ENCODE measurements at regions not wholly inside any gene's neighbourhood (a gene's known extent, or its start where the extent isn't known, plus 50 kb on each side); places are given as distances from the start of the nearest gene placed in this dataset.

DNA sequence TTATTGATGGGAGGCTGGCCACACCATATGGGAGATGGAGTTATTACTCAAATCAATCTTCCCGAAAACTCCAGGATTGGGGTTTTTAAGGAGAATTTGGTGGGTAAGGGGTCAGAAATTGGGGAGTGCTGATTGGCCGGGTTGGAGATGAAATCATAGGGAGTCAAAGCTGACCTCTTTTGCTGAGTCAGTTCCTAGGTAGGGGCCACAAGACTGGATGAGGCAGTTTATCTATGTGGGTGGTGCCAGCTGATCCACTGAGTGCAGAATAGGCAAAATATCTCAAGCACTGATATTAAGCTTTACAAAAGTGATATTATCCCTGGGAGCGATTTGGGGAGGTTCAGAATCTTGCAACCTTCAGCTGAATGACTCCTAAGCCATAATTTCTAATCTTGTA is 75.7 kb upstream of the CLINT1 start:
- Histone ChIP-seq H3K4me3 (ENCODE audit: low read length) (no peak overlapping the region), H3K27me3 (ENCODE audit: control insufficient read depth, insufficient read depth, low read length) (no peaks in the 10 kb centered on the region), H3K27ac (ENCODE audit: low read length) (no peak overlapping the region), H3K9me3 (ENCODE audit: control insufficient read depth, insufficient read depth, low read length) (peaks cover 7% of the 10 kb centered on the region), H3K4me1 (ENCODE audit: control insufficient read depth, insufficient read depth, low read length) (no peaks in the 10 kb centered on the region), H3K36me3 (ENCODE audit: control insufficient read depth, insufficient read depth, low read length) (no peaks in the 10 kb centered on the region)
- H3K27me3 Mint-ChIP-seq (ENCODE audit: low read depth in 2 of 2): peaks cover 0 to 9% of the 10 kb centered on the region in 2 donors
- intact Hi-C loops (cut with micrococcal nuclease): no loop called here
- DNase-seq (no peak), ATAC-seq (no peak)
- H3K4me3 Mint-ChIP-seq: no peak overlapping the region
- peaks cover 3% of the 10 kb centered on the region in 2 donors for H3K9me3 Mint-ChIP-seq
- H3K27ac Mint-ChIP-seq: no peak overlapping the region
- no peaks in the 10 kb centered on the region for H3K4me1 Mint-ChIP-seq
- TF ChIP-seq, protein P1, sequence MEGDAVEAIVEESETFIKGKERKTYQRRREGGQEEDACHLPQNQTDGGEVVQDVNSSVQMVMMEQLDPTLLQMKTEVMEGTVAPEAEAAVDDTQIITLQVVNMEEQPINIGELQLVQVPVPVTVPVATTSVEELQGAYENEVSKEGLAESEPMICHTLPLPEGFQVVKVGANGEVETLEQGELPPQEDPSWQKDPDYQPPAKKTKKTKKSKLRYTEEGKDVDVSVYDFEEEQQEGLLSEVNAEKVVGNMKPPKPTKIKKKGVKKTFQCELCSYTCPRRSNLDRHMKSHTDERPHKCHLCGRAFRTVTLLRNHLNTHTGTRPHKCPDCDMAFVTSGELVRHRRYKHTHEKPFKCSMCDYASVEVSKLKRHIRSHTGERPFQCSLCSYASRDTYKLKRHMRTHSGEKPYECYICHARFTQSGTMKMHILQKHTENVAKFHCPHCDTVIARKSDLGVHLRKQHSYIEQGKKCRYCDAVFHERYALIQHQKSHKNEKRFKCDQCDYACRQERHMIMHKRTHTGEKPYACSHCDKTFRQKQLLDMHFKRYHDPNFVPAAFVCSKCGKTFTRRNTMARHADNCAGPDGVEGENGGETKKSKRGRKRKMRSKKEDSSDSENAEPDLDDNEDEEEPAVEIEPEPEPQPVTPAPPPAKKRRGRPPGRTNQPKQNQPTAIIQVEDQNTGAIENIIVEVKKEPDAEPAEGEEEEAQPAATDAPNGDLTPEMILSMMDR (IDR thresholded peaks at IDR 0.05): no peak
- peaks cover 9% of the 10 kb centered on the region for H3K36me3 Mint-ChIP-seq
- 88% methylated on average over 3 of the region's 3 CpGs for WGBS (ENCODE audit: insufficient coverage)

DNA sequence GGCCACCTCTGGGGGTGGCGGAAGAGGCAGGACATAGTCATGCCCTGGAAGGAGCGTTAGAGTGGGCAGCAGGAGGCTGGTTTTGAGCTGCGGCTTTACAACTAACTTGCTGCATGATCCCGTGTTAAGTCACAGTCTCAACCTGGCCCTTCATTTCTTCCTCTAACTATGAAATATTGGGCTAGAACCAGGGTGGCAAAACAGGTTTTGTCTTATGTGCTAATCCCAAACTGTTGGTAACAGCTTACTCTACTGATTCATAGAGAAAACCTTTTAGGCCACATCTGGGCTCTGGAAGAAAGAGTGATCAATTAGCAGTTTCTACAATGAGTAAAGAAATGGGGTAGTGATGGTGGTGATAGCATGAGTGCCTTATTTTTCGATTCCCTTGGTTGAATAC is 74.1 kb upstream of the CLINT1 start:
- Mint-ChIP-seq H3K27ac (no peak overlapping the region), H3K9me3 (peaks cover 3% of the 10 kb centered on the region in 2 donors), H3K4me3 (no peak overlapping the region), H3K27me3 (ENCODE audit: low read depth in 2 of 2) (peaks cover 0 to 9% of the 10 kb centered on the region in 2 donors), H3K36me3 (peaks cover 9% of the 10 kb centered on the region), H3K4me1 (no peaks in the 10 kb centered on the region)
- Histone ChIP-seq H3K27ac (ENCODE audit: low read length) (no peak overlapping the region), H3K36me3 (ENCODE audit: control insufficient read depth, insufficient read depth, low read length) (no peaks in the 10 kb centered on the region), H3K4me3 (ENCODE audit: low read length) (no peak overlapping the region), H3K9me3 (ENCODE audit: control insufficient read depth, insufficient read depth, low read length) (peaks cover 7% of the 10 kb centered on the region), H3K4me1 (ENCODE audit: control insufficient read depth, insufficient read depth, low read length) (no peaks in the 10 kb centered on the region), H3K27me3 (ENCODE audit: control insufficient read depth, insufficient read depth, low read length) (no peaks in the 10 kb centered on the region)
- TF ChIP-seq, protein P1 (IDR thresholded peaks at IDR 0.05): no peak
- intact Hi-C loops (cut with micrococcal nuclease): no loop called here
- WGBS (ENCODE audit: insufficient coverage): 89% methylated on average over 5 of the region's 5 CpGs
- ATAC-seq (no peak), DNase-seq (no peak)

DNA sequence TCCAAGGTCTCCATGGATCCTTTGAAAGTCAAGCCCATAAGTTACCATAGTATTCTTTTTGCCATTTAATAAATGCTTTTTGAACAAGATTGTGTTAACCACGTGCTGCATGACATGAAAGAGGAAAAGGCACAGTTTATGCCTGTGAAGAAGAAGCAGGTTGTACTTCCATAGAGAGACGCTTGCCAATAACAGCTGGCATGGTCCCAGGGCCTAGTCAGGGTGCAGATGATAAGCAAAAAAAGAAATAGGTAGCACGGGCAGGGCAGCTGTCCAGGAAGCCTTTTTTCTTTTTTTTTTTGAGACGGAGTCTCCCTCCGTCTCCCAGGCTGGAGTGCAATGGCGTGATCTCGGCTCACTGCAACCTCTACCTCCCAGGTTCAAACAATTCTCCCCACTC is 71.8 kb upstream of the CLINT1 start:
- no peaks in the 10 kb centered on the region for H3K4me1 Mint-ChIP-seq
- H3K4me3 ChIP-seq (ENCODE audit: low read length): no peak overlapping the region
- H3K36me3 ChIP-seq (ENCODE audit: control insufficient read depth, insufficient read depth, low read length): no peaks in the 10 kb centered on the region
- TF ChIP-seq, protein P1 (IDR thresholded peaks at IDR 0.05): no peak
- H3K4me3 Mint-ChIP-seq: no peak overlapping the region
- peaks cover 9% of the 10 kb centered on the region for H3K36me3 Mint-ChIP-seq
- H3K4me1 ChIP-seq (ENCODE audit: control insufficient read depth, insufficient read depth, low read length): no peaks in the 10 kb centered on the region
- ATAC-seq: no peak
- peaks cover 3% of the 10 kb centered on the region in 2 donors for H3K9me3 Mint-ChIP-seq
- H3K9me3 ChIP-seq (ENCODE audit: control insufficient read depth, insufficient read depth, low read length): peaks cover 6% of the 10 kb centered on the region
- 60% methylated on average over 7 of the region's 7 CpGs for WGBS (ENCODE audit: insufficient coverage)
- no peak for DNase-seq
- no peak overlapping the region for H3K27ac Mint-ChIP-seq
- intact Hi-C loops (cut with micrococcal nuclease): no loop called here
- no peak overlapping the region for H3K27ac ChIP-seq (ENCODE audit: low read length)
- H3K27me3 ChIP-seq (ENCODE audit: control insufficient read depth, insufficient read depth, low read length): no peaks in the 10 kb centered on the region
- peaks cover 0 to 9% of the 10 kb centered on the region in 2 donors for H3K27me3 Mint-ChIP-seq (ENCODE audit: low read depth in 2 of 2)

DNA sequence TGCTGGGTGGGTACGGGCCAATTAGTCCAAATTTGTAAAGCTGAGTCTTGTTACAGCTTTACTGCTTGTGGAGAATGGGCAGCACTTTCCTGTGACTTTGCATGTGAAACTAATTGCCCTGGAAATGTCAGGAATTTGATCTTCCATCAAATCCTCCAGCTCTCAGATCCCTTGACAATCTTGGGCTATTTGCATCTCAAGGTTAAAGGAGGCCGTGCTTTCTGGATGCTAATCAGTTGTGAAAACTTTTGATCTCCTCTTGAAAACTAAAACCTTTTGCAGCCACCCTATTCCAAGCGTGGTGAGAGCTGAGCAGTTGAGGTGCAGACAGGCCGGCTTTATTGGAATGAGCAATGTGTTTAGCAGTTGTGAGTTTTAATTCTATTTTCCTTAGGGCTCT is 68.0 kb upstream of the CLINT1 start:
- H3K36me3 ChIP-seq (ENCODE audit: control insufficient read depth, insufficient read depth, low read length): no peaks in the 10 kb centered on the region
- Mint-ChIP-seq H3K36me3 (no peaks in the 10 kb centered on the region), H3K4me3 (no peak overlapping the region), H3K9me3 (no peaks in the 10 kb centered on the region), H3K27me3 (ENCODE audit: low read depth in 2 of 2) (no peaks in the 10 kb centered on the region), H3K4me1 (no peaks in the 10 kb centered on the region), H3K27ac (no peak overlapping the region)
- WGBS (ENCODE audit: insufficient coverage): 88% methylated on average over 3 of the region's 4 CpGs
- ATAC-seq (no peak), DNase-seq (no peak)
- intact Hi-C loops (cut with micrococcal nuclease): no loop called here
- TF ChIP-seq, protein P1 (IDR thresholded peaks at IDR 0.05): no peak
- no peaks in the 10 kb centered on the region for H3K9me3 ChIP-seq (ENCODE audit: control insufficient read depth, insufficient read depth, low read length)
- H3K27me3 ChIP-seq (ENCODE audit: control insufficient read depth, insufficient read depth, low read length): no peaks in the 10 kb centered on the region
- H3K4me3 ChIP-seq (ENCODE audit: low read length): no peak overlapping the region
- H3K4me1 ChIP-seq (ENCODE audit: control insufficient read depth, insufficient read depth, low read length): no peaks in the 10 kb centered on the region
- no peak overlapping the region for H3K27ac ChIP-seq (ENCODE audit: low read length)

Measured in natural killer cell (primary cell).